DND-41 (cell line): ENCODE measurements at regions not wholly inside any gene's neighbourhood (a gene's known extent, or its start where the extent isn't known, plus 50 kb on each side); places are given as distances from the start of the nearest gene placed in this dataset.

ENCODE experiments used
- ATAC-seq: fragments of 200-7000 bp; cut with Tn5 transposase; 3 replicates; pipeline ENCODE4 v1.9.1; 2021; ENCODE audit warnings: low read depth; ENCODE audit not compliant: insufficient read depth
- DNase-seq: peaks from one replicate; pipeline ENCODE4 v3.0.0-alpha.2; 2020
- H2AFZ ChIP-seq: 2 replicates; pipeline ENCODE4 v1.6.0; 2012; ENCODE audit warnings: low read depth, low read length
- H3K27ac ChIP-seq: 2 replicates; pipeline ENCODE4 v1.5.1; 2012; ENCODE audit warnings: low read length, inconsistent platforms
- H3K27me3 ChIP-seq: fragments of 200-600 bp; sonication (generic); 2 replicates; pipeline ENCODE4 v1.6.0; 2012; ENCODE audit warnings: low read length, mild to moderate bottlenecking, inconsistent platforms; ENCODE audit not compliant: insufficient read depth, poor library complexity
- H3K36me3 ChIP-seq: 2 replicates; pipeline ENCODE4 v1.5.1; 2012; ENCODE audit warnings: low read length, inconsistent platforms; ENCODE audit not compliant: insufficient read depth
- H3K4me1 ChIP-seq: 2 replicates; pipeline ENCODE4 v1.5.1; 2012; ENCODE audit warnings: mild to moderate bottlenecking, low read length; ENCODE audit not compliant: insufficient read depth
- H3K4me2 ChIP-seq: 2 replicates; pipeline ENCODE4 v1.6.0; 2012; ENCODE audit warnings: mild to moderate bottlenecking, moderate library complexity, low read length, inconsistent platforms; ENCODE audit not compliant: insufficient read depth
- H3K4me3 ChIP-seq, 2 experiments: fragments of 200-600 bp in 1 of 2; shearing (Covaris generic) in 1 of 2; 2 replicates each; pipeline ENCODE4 v1.5.1; 2012 to 2016; ENCODE audit warnings: inconsistent platforms in 2 of 2, low read length in 2 of 2, mild to moderate bottlenecking in 2 of 2, low read depth in 1 of 2, moderate library complexity in 1 of 2
- H3K79me2 ChIP-seq: 2 replicates; pipeline ENCODE4 v1.6.0; 2012; ENCODE audit warnings: low read length, inconsistent platforms; ENCODE audit not compliant: insufficient read depth
- H3K9ac ChIP-seq: 2 replicates; pipeline ENCODE4 v1.6.0; 2012; ENCODE audit warnings: low read depth, mild to moderate bottlenecking, inconsistent platforms, low read length, moderate library complexity
- H3K9me3 ChIP-seq: 2 replicates; pipeline ENCODE4 v1.5.1; 2012; ENCODE audit warnings: low read length, moderate library complexity, mild to moderate bottlenecking, inconsistent platforms; ENCODE audit not compliant: insufficient read depth, severe bottlenecking
- H4K20me1 ChIP-seq: 2 replicates; pipeline ENCODE4 v1.6.0; 2012; ENCODE audit warnings: low read length; ENCODE audit not compliant: insufficient read depth
- EZH2 ChIP-seq: IDR thresholded peaks from 3 replicates; pipeline ENCODE4 v1.6.1; 2012; ENCODE audit warnings: borderline replicate concordance, low read depth, mild to moderate bottlenecking, moderate library complexity, low read length, inconsistent platforms; ENCODE audit not compliant: severe bottlenecking
- TF ChIP-seq, protein P1 (sequence below): IDR thresholded peaks from 2 replicates; pipeline ENCODE4 v1.5.1; 2012; ENCODE audit warnings: borderline replicate concordance, low read length, moderate library complexity, mild to moderate bottlenecking; ENCODE audit not compliant: poor library complexity, severe bottlenecking; ENCODE audit errors: extremely low read depth

DNA sequence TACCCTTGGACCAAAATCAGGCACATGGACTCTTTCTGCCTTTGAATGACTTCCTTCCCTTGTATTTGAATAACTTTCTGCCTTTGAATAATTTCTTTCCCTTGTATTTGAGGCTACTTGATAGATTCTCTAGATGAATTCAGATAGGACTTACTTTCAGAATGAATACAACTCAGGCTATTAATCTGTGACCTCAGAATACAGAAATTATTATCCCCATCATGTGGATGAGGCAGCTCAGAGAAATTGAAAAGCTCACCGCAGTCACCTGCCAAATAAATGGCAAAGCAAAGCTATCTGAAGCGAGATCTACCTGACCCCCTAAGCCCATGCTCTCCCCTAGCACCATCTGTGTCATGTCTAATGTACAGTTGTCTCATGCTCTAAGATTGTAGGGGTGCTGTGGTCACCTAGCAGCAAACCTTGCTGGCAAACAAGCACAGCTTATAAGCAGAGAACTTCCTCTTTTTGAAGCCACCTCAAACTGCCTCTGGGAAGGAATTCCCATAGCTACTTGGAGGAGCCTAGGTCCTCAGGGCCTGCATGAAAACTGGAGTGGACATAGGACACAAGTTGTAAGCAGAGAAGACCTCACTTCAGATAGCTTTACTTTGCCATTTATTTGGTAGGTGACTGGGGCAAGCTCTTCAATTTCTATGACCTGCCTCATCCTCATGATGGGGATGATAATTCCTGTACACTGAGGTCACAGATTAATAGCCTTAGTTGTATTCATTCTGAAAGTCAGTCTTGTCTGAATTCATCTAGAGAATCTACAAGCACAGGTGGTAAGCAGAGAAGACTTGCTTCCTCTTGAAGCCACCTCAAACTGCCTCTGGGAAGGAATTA is 66.1 kb downstream of the FASLG start:
- Histone ChIP-seq H3K36me3 (no peaks in the 10 kb centered on the region), H3K9ac (no peak overlapping the region), H3K9me3 (peaks cover 15% of the 10 kb centered on the region), H3K27me3 (no peaks in the 10 kb centered on the region), H3K79me2 (no peaks in the 10 kb centered on the region), H3K4me1 (no peaks in the 10 kb centered on the region), H4K20me1 (no peaks in the 10 kb centered on the region), H3K27ac (no peak overlapping the region), H3K4me2 (no peak overlapping the region), H3K4me3 (no peak overlapping the region), H2AFZ (no peak overlapping the region)
- no peak for TF ChIP-seq EZH2
- TF ChIP-seq, protein P1, sequence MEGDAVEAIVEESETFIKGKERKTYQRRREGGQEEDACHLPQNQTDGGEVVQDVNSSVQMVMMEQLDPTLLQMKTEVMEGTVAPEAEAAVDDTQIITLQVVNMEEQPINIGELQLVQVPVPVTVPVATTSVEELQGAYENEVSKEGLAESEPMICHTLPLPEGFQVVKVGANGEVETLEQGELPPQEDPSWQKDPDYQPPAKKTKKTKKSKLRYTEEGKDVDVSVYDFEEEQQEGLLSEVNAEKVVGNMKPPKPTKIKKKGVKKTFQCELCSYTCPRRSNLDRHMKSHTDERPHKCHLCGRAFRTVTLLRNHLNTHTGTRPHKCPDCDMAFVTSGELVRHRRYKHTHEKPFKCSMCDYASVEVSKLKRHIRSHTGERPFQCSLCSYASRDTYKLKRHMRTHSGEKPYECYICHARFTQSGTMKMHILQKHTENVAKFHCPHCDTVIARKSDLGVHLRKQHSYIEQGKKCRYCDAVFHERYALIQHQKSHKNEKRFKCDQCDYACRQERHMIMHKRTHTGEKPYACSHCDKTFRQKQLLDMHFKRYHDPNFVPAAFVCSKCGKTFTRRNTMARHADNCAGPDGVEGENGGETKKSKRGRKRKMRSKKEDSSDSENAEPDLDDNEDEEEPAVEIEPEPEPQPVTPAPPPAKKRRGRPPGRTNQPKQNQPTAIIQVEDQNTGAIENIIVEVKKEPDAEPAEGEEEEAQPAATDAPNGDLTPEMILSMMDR, result no peak
- ATAC-seq, result no peak
- DNase-seq, result no peak

- H3K4me2 ChIP-seq, result no peak overlapping the region
- H3K4me1 ChIP-seq, result no peaks in the 10 kb centered on the region
- ATAC-seq (no peak), DNase-seq (no peak)
- H2AFZ ChIP-seq, result no peak overlapping the region
- no peak overlapping the region for H3K27ac ChIP-seq
- H4K20me1 ChIP-seq, result no peaks in the 10 kb centered on the region
- TF ChIP-seq EZH2, result no peak
- TF ChIP-seq, protein P1, result peak; percentile 11
- H3K27me3 ChIP-seq, result no peaks in the 10 kb centered on the region
- no peaks in the 10 kb centered on the region for H3K36me3 ChIP-seq
- no peak overlapping the region for H3K4me3 ChIP-seq
- no peak overlapping the region for H3K9ac ChIP-seq
- peaks cover 15% of the 10 kb centered on the region for H3K9me3 ChIP-seq
- H3K79me2 ChIP-seq, result no peaks in the 10 kb centered on the region
Observed at GRCh38 chr1:172726740-172727139, 67.8 kb downstream of the FASLG start.

DNA sequence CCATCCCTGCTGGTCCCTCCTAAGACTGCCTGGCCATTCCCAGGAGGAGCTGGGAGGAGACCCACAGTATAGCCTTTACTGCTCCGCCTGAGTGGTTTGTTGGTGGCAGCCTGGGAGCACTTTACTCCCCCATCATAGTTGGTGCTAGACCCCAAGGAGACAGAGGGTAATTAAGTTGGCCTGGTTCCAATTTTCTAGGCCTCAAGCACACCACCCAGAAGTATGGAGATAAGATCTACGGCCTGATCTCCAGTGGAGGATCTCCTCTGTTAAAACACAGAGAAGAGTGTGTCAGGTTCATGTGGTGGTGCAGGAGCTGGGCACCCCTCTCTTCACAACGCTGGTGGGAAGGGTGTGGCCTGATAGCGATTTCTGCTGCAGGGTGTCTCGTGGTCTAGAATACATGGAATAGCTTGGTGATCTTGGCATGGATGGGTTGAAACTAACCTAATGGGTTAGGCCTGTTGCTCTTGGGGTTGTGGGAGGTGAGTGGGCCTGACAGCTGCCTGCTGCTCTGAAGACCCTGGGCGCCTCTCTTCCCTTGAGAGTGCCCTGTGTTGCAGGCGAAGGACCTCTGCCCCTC is 68.5 kb downstream of the FASLG start:
- H3K4me2 ChIP-seq, result no peak overlapping the region
- H3K4me1 ChIP-seq, result no peaks in the 10 kb centered on the region
- no peak overlapping the region for H3K27ac ChIP-seq
- peaks cover 15% of the 10 kb centered on the region for H3K9me3 ChIP-seq
- H3K9ac ChIP-seq, result no peak overlapping the region
- H3K27me3 ChIP-seq, result no peaks in the 10 kb centered on the region
- no peak overlapping the region for H2AFZ ChIP-seq
- TF ChIP-seq, protein P1, result no peak
- no peak for TF ChIP-seq EZH2
- ATAC-seq, result 0 out of 3 replicates have a peak, but pooled peaks have one; percentile 14
- no peaks in the 10 kb centered on the region for H3K36me3 ChIP-seq
- no peaks in the 10 kb centered on the region for H4K20me1 ChIP-seq
- H3K4me3 ChIP-seq, result no peak overlapping the region
- DNase-seq, result no peak
- no peaks in the 10 kb centered on the region for H3K79me2 ChIP-seq
